BLaER1 treated with 17β-estradiol and CSF1 and Interleukin-3, amounts not matched to agents 10 nM and 100 nM (cell line): ENCODE measurements at regions not wholly inside any gene's neighbourhood (a gene's known extent, or its start where the extent isn't known, plus 50 kb on each side); places are given as distances from the start of the nearest gene placed in this dataset.
"Not testable (repeated sequence)": the region's sequence is repeated elsewhere in the genome, so short reads cannot be mapped to it uniquely, and the experiment has no call there.

Experiments
- H3K27ac ChIP-seq, 11 experiments: shearing (Covaris generic); formaldehyde crosslinking; 2 replicates each; pipeline ENCODE4 v1.8.1; 2022
- H3K27me3 ChIP-seq, 11 experiments: shearing (Covaris generic); formaldehyde crosslinking; 2 replicates each; pipeline ENCODE4 v1.8.1; 2022
- H3K36me3 ChIP-seq, 11 experiments: shearing (Covaris generic); formaldehyde crosslinking; 2 replicates each; pipeline ENCODE4 v1.8.1; 2022
- H3K4me1 ChIP-seq, 10 experiments: shearing (Covaris generic); formaldehyde crosslinking; 2 replicates each; pipeline ENCODE4 v1.8.1; 2022
- H3K4me2 ChIP-seq, 11 experiments: shearing (Covaris generic); formaldehyde crosslinking; 2 replicates each; pipeline ENCODE4 v1.8.1; 2022
- H3K4me3 ChIP-seq, 10 experiments: shearing (Covaris generic); formaldehyde crosslinking; 2 replicates each; pipeline ENCODE4 v1.8.1; 2022
- H3K9ac ChIP-seq, 11 experiments: shearing (Covaris generic); formaldehyde crosslinking; 2 replicates each; pipeline ENCODE4 v1.8.1; 2022
- H3K9me3 ChIP-seq, 11 experiments: shearing (Covaris generic); formaldehyde crosslinking; replicated peaks in 1 of 11; 2 replicates each; pipeline ENCODE4 v1.8.1; 2022
- H4K20me1 ChIP-seq, 11 experiments: shearing (Covaris generic); formaldehyde crosslinking; 2 replicates each; pipeline ENCODE4 v1.8.1; 2022
- Cebpa-rat ChIP-seq, 11 experiments: shearing (Covaris generic); IDR thresholded peaks; 2 replicates each; pipeline ENCODE4 v1.8.1; 2022

DNA sequence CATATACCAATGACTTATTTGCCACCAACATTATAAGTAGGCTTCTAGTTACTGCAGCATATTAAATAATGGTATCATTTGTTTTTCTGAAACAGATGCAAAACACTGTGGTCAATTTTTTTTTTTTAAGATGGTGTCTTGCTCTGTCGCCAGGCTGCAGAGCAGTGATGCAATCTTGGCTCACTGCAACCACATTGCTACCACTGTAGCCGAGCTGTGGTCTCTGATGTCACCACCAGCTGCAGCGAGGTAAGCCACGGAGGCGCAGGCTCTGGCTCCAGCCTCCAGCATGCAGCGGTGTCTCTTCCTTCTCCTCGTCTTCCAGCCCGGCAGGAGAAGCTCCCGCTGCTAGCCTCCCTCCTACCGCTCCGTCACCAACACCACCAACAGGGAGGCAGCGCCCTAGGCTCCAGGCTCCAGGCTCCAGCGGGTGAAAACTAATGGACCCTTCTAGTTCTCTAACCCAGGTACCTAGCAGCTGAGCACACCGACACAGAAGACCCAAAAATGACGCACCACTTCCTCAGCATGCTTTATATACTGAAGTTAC is 840.8 kb downstream of the SPATA31A1 start:
- not testable (repeated sequence) for H3K27ac ChIP-seq, H3K27me3 ChIP-seq, H3K9me3 ChIP-seq, H3K4me3 ChIP-seq, H4K20me1 ChIP-seq, H3K36me3 ChIP-seq, H3K4me2 ChIP-seq, H3K9ac ChIP-seq, H3K4me1 ChIP-seq
- peak in 3 of 11 experiments; percentile 33 to 50 (median 46); a peak in 4 of 22 replicates for TF ChIP-seq Cebpa-rat (IDR thresholded peaks at IDR 0.05)

DNA sequence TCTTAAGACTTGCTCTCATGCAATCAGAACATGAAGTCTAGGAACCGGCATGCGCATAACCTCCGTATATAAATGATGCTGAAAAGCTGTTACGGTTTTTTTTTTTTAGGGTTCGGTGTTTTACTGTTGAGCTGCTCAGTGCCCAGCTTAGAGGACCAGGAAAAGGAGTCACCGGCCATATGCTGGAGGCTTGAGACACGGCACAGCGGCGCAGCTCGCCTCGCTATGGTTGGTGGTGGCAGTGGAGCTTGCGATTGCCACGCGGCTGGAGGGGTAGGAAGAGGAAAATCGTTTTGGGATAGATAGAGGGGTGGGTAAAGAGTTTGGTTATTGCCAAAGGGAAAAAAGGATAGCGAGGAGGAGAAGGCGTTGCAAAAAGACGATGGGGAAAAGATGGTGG is 841.3 kb downstream of the SPATA31A1 start:
- H3K27ac ChIP-seq, H3K36me3 ChIP-seq: not testable (repeated sequence)

GRCh38 chr9:40221596-40222233 is 866.2 kb downstream of the SPATA31A1 start:
- H3K9ac ChIP-seq, H3K9me3 ChIP-seq, H4K20me1 ChIP-seq, H3K27ac ChIP-seq, H3K4me1 ChIP-seq, H3K27me3 ChIP-seq, H3K36me3 ChIP-seq, H3K4me2 ChIP-seq, H3K4me3 ChIP-seq: not testable (repeated sequence)

More for the DNA sequence above, 841.3 kb downstream of the SPATA31A1 start:
- not testable (repeated sequence) for H3K4me1 ChIP-seq, H4K20me1 ChIP-seq, H3K27me3 ChIP-seq, H3K9ac ChIP-seq, H3K4me2 ChIP-seq, H3K4me3 ChIP-seq, H3K9me3 ChIP-seq

DNA sequence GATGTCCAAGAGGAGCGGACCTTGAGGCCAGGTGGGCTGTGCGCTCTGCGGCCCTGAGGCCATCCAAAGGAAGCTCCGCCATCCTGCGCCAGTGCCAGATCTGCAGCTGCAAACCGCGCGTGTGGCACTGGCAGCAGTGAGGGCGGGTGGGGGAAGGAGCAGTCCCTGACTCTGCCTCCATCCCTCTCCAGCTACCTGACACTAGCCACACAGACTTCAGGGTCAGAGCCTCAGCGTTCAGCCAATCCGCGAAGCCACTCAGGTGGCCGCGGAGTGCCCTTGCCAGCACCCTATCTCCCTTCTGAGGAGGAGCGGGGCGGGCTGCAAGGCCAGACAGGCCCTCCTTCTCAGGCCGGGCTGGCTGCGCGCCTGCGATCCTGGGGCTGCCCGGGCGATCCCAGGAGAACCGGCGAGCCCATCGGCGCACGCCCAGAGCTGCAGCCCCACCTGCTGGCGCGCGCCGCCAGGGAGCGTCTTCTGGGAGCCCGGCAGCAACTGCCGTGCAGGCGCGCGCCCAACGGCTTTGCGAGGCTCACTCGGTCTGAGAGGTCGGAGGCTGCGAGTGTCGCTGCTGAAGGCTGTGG is 867.2 kb downstream of the SPATA31A1 start:
- H3K27me3 ChIP-seq, H3K9ac ChIP-seq, H3K4me3 ChIP-seq, H4K20me1 ChIP-seq, H3K36me3 ChIP-seq, H3K4me2 ChIP-seq, H3K4me1 ChIP-seq, H3K9me3 ChIP-seq, H3K27ac ChIP-seq: not testable (repeated sequence)

DNA sequence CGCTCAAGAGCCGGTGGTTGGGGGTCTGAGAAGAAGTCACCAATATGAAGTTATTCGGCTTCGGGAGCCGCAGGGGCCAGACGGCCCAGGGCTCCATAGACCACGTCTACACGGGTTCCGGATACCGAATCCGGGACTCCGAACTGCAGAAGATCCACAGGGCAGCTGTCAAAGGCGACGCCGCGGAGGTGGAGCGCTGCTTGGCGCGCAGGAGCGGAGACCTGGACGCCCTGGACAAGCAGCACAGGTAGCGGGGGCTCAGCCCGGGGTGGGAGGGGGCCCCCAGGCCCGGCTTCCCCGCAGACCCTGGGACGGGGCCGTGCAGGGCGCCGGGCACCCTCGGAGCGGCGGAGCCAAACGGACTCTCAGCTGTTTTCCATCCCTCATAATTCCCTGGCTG is 867.9 kb downstream of the SPATA31A1 start:
- not testable (repeated sequence) for H3K36me3 ChIP-seq, H3K9me3 ChIP-seq, H3K4me1 ChIP-seq, H3K9ac ChIP-seq, H3K4me2 ChIP-seq, H3K4me3 ChIP-seq, H3K27ac ChIP-seq, H3K27me3 ChIP-seq, H4K20me1 ChIP-seq
